Smooth muscle cell (in vitro differentiated cells): ENCODE measurements at regions not wholly inside any gene's neighbourhood (a gene's known extent, or its start where the extent isn't known, plus 50 kb on each side); places are given as distances from the start of the nearest gene placed in this dataset.

Experiments
- DNase-seq: peaks from one replicate; lab custom pipeline; 2025; ENCODE audit not compliant: unreplicated experiment; lab: John Stamatoyannopoulos, UW
- H2AFZ ChIP-seq: fragments of 200-600 bp; sonication (generic); 2 replicates; pipeline ENCODE4 v1.6.0; 2016; ENCODE audit warnings: antibody characterized with exemption, low read depth, mild to moderate bottlenecking
- H3F3A ChIP-seq: fragments of 200-600 bp; sonication (generic); 2 replicates; pipeline ENCODE4 v1.6.0; 2017; ENCODE audit warnings: antibody characterized with exemption, low read depth
- H3K27ac ChIP-seq: fragments of 200-600 bp; sonication (generic); 2 replicates; pipeline ENCODE4 v1.5.1; 2016; ENCODE audit warnings: low read depth, mild to moderate bottlenecking
- H3K27me3 ChIP-seq: fragments of 200-600 bp; sonication (generic); 2 replicates; pipeline ENCODE4 v1.6.1; 2016; ENCODE audit warnings: low read depth, mild to moderate bottlenecking
- H3K36me3 ChIP-seq: fragments of 200-600 bp; sonication (generic); 2 replicates; pipeline ENCODE4 v1.5.1; 2016; ENCODE audit warnings: low read depth
- H3K4me1 ChIP-seq: fragments of 200-600 bp; sonication (generic); 2 replicates; pipeline ENCODE4 v1.5.1; 2016; ENCODE audit warnings: low read depth
- H3K4me2 ChIP-seq: fragments of 200-600 bp; sonication (generic); 2 replicates; pipeline ENCODE4 v1.6.0; 2016; ENCODE audit warnings: mild to moderate bottlenecking
- H3K4me3 ChIP-seq: fragments of 200-600 bp; sonication (generic); 2 replicates; pipeline ENCODE4 v1.5.1; 2016; ENCODE audit warnings: mild to moderate bottlenecking
- H3K79me2 ChIP-seq: fragments of 200-600 bp; sonication (generic); 2 replicates; pipeline ENCODE4 v1.6.0; 2016; ENCODE audit warnings: low read depth, mild to moderate bottlenecking
- H3K9ac ChIP-seq: fragments of 200-600 bp; sonication (generic); 2 replicates; pipeline ENCODE4 v1.6.0; 2016; ENCODE audit warnings: low read depth
- H3K9me3 ChIP-seq: fragments of 200-600 bp; sonication (generic); replicated peaks from 2 replicates; pipeline ENCODE4 v1.5.1; 2016; ENCODE audit warnings: low read depth
- H4K20me1 ChIP-seq: fragments of 200-600 bp; sonication (generic); 2 replicates; pipeline ENCODE4 v1.6.0; 2016; ENCODE audit warnings: low read depth
- WGBS: methylation state at CpG from one replicate; pipeline ENCODE4 v1.1.7; 2016; ENCODE audit warnings: low lambda C conversion rate; 5-methylcytosine and 5-hydroxymethylcytosine counted together
- TF ChIP-seq, protein P1 (sequence below): fragments of 200-600 bp; sonication (generic); IDR thresholded peaks from 2 replicates; pipeline ENCODE4 v1.5.1; 2017; ENCODE audit warnings: borderline replicate concordance, mild to moderate bottlenecking, antibody characterized with exemption; ENCODE audit not compliant: insufficient read depth, poor library complexity, severe bottlenecking

DNA sequence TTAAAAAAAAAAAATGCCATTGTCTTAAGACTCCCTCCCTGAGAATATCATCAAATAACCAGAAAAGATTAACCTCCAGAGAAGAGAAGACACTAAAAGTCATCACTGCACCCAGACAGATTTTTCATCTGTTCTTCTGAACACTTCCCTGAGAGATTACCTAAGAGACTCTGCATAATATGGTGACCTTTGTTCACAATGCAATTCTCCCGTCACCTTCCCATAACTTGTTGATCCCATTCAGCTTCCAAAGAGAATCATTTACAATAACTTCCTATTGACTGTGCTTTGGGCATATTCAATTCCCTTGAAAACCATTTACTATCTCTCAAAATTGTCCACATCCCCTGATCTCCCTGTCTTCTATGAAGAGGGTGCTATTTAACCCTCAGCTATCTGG is 85.1 kb upstream of the SMAD1 start:
- H3K4me3 ChIP-seq: no peak overlapping the region
- H4K20me1 ChIP-seq: no peaks in the 10 kb centered on the region
- H3K9ac ChIP-seq: no peak overlapping the region
- no peaks in the 10 kb centered on the region for H3K36me3 ChIP-seq
- no peaks in the 10 kb centered on the region for H3F3A ChIP-seq
- H3K79me2 ChIP-seq: no peaks in the 10 kb centered on the region
- H3K27me3 ChIP-seq: no peaks in the 10 kb centered on the region
- TF ChIP-seq, protein P1, sequence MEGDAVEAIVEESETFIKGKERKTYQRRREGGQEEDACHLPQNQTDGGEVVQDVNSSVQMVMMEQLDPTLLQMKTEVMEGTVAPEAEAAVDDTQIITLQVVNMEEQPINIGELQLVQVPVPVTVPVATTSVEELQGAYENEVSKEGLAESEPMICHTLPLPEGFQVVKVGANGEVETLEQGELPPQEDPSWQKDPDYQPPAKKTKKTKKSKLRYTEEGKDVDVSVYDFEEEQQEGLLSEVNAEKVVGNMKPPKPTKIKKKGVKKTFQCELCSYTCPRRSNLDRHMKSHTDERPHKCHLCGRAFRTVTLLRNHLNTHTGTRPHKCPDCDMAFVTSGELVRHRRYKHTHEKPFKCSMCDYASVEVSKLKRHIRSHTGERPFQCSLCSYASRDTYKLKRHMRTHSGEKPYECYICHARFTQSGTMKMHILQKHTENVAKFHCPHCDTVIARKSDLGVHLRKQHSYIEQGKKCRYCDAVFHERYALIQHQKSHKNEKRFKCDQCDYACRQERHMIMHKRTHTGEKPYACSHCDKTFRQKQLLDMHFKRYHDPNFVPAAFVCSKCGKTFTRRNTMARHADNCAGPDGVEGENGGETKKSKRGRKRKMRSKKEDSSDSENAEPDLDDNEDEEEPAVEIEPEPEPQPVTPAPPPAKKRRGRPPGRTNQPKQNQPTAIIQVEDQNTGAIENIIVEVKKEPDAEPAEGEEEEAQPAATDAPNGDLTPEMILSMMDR: no peak
- no peaks in the 10 kb centered on the region for H3K9me3 ChIP-seq
- no peak overlapping the region for H2AFZ ChIP-seq
- 85% methylated on average over 1 of the region's 1 CpG for WGBS
- no peaks in the 10 kb centered on the region for H3K4me1 ChIP-seq
- DNase-seq: no peak
- no peak overlapping the region for H3K27ac ChIP-seq
- no peak overlapping the region for H3K4me2 ChIP-seq

DNA sequence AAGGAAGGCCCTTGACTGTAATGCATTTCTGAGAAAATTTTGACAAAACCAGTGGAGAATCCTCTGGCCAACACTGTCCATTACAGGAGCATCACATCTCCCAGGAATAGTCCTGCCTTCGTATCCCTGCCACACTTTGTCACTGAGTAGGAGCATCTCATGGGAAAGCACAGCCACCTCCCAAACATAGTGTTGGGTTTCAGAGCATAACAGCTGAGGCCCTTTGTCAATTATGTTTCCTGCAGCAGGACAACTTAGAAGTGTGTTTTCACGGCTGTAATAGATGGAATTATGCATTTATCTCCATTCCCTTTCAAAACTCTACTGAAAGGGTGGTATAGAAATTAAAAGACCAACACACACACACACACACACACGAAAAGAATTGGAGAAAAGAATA is 91.1 kb upstream of the SMAD1 start:
- H3K79me2 ChIP-seq: no peaks in the 10 kb centered on the region
- no peaks in the 10 kb centered on the region for H3F3A ChIP-seq
- H3K9me3 ChIP-seq: no peaks in the 10 kb centered on the region
- H3K4me1 ChIP-seq: no peaks in the 10 kb centered on the region
- no peaks in the 10 kb centered on the region for H3K27me3 ChIP-seq
- whole genome bisulfite sequencing: 88% methylated on average over 3 of the region's 3 CpGs
- no peak overlapping the region for H3K4me2 ChIP-seq
- H3K27ac ChIP-seq: no peak overlapping the region
- H3K4me3 ChIP-seq: no peak overlapping the region
- DNase-seq: no peak
- H2AFZ ChIP-seq: no peak overlapping the region
- H3K9ac ChIP-seq: no peak overlapping the region
- H3K36me3 ChIP-seq: no peaks in the 10 kb centered on the region
- TF ChIP-seq, protein P1: no peak
- no peaks in the 10 kb centered on the region for H4K20me1 ChIP-seq

DNA sequence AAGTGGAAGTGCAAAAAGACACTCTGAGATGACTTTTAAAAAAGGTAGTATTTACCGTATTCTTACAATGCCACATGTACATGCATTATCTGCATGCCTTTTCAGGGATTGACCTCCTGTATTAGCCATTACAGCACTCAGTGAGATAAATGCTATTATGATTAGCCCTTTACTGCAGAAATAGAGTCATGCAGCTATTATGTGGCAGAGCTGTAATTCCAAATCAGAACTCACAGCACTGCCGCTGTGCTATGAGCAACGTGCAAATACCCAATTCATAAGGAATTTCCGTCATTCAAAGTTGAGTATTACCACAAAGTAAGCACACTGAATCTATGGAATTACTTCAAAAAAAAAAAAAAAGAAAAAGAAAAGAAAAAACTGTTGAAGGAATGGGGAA is 92.1 kb upstream of the SMAD1 start:
- Histone ChIP-seq H3K4me1 (no peaks in the 10 kb centered on the region), H3K9me3 (no peaks in the 10 kb centered on the region), H3K4me2 (no peak overlapping the region), H3K27ac (no peak overlapping the region), H3K9ac (no peak overlapping the region), H2AFZ (no peak overlapping the region), H3K79me2 (no peaks in the 10 kb centered on the region), H3K27me3 (peaks cover 5% of the 10 kb centered on the region), H3K36me3 (no peaks in the 10 kb centered on the region), H3F3A (no peaks in the 10 kb centered on the region), H4K20me1 (no peaks in the 10 kb centered on the region), H3K4me3 (no peak overlapping the region)
- no peak for DNase-seq
- TF ChIP-seq, protein P1: no peak
- 94% methylated on average over 4 of the region's 4 CpGs for WGBS

DNA sequence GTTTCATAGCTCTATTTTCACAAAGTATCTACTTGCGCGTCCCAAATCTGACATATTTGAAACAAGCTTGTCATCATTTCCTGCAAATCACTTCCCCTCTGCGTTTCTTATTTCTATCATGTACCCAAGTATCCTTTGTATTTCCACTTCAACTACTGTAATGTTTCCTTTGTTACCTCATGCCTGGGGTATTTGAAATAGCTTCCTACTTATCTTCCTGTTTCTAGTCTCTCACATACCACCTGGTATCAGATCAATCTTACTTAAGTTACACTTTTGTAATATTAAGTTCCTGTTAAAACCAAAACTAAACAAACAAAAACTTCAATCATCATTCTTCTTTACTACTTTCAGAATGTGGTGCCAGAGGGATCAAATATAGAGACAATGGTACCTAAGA is 93.6 kb upstream of the SMAD1 start:
- no peaks in the 10 kb centered on the region for H3K4me1 ChIP-seq
- H2AFZ ChIP-seq: no peak overlapping the region
- peaks cover 2% of the 10 kb centered on the region for H3K9me3 ChIP-seq
- no peaks in the 10 kb centered on the region for H3K79me2 ChIP-seq
- TF ChIP-seq, protein P1: no peak
- WGBS: 70% methylated on average over 3 of the region's 3 CpGs
- no peaks in the 10 kb centered on the region for H4K20me1 ChIP-seq
- no peak overlapping the region for H3K4me2 ChIP-seq
- no peak overlapping the region for H3K4me3 ChIP-seq
- no peak overlapping the region for H3K9ac ChIP-seq
- DNase-seq: no peak
- H3K27ac ChIP-seq: no peak overlapping the region
- no peaks in the 10 kb centered on the region for H3K36me3 ChIP-seq
- peaks cover 5% of the 10 kb centered on the region for H3K27me3 ChIP-seq
- H3F3A ChIP-seq: no peaks in the 10 kb centered on the region
